HCT116 (cell line): ENCODE measurements at regions not wholly inside any gene's neighbourhood (a gene's known extent, or its start where the extent isn't known, plus 50 kb on each side); places are given as distances from the start of the nearest gene placed in this dataset.

ENCODE experiments used
- CEBPB ChIP-seq: IDR thresholded peaks from 2 replicates; pipeline ENCODE4 v1.6.1; 2012; ENCODE audit warnings: low read depth
- CTCF ChIP-seq, 3 experiments: fragments of 200-600 bp in 1 of 3; sonication (generic) in 1 of 3; IDR thresholded peaks in 2 of 3; conservative IDR thresholded peaks in 1 of 3; 2 replicates each; pipeline ENCODE4 v1.5.1; 2012 to 2017; ENCODE audit warnings: low read depth in 2 of 3, low read length in 2 of 3, antibody characterized with exemption in 1 of 3, borderline replicate concordance in 1 of 3, control low read depth in 1 of 3, mild to moderate bottlenecking in 1 of 3, mixed read lengths in 1 of 3, mixed run types in 1 of 3, moderate library complexity in 1 of 3; ENCODE audit not compliant: insufficient read depth in 1 of 3
- FOSL1 ChIP-seq: IDR thresholded peaks from 2 replicates; pipeline ENCODE4 v1.6.1; 2012; ENCODE audit warnings: low read depth
- RAD21 ChIP-seq: IDR thresholded peaks from 2 replicates; pipeline ENCODE4 v1.6.1; 2012; ENCODE audit warnings: low read depth, mild to moderate bottlenecking
- REST ChIP-seq: IDR thresholded peaks from 2 replicates; pipeline ENCODE4 v1.6.1; 2012; ENCODE audit warnings: low read depth
- TCF7L2 ChIP-seq: IDR thresholded peaks from 2 replicates; pipeline ENCODE4 v1.7.0; 2011; ENCODE audit warnings: borderline replicate concordance, inconsistent platforms; ENCODE audit not compliant: insufficient read depth, insufficient read length; ENCODE audit errors: extremely low read depth

- TF ChIP-seq REST (no peak), RAD21 (no peak), TCF7L2 (no peak), CTCF (IDR thresholded peaks at IDR 0.05 in 2 of 3, conservative IDR thresholded peaks at IDR 0.05 in 1 of 3; ENCODE audit: borderline replicate concordance in 1 of 3, insufficient read depth in 1 of 3, low read depth in 2 of 3, low read length in 2 of 3) (no peak), FOSL1 (no peak), CEBPB (no peak)
Measured at GRCh38 chr4:8688908-8689445, 96.4 kb downstream of the CPZ start.
